Ishikawa (cell line): ENCODE measurements at regions not wholly inside any gene's neighbourhood (a gene's known extent, or its start where the extent isn't known, plus 50 kb on each side); places are given as distances from the start of the nearest gene placed in this dataset.

Experiments used
- CEBPB ChIP-seq: IDR thresholded peaks from 2 replicates; pipeline ENCODE4 v1.6.1; 2012
- TAF1 ChIP-seq: IDR thresholded peaks from 2 replicates; pipeline ENCODE4 v1.6.1; 2012; ENCODE audit warnings: low read depth, mild to moderate bottlenecking
- TEAD4 ChIP-seq: IDR thresholded peaks from 2 replicates; pipeline ENCODE4 v1.6.1; 2012
- ZBTB7A ChIP-seq: IDR thresholded peaks from 2 replicates; pipeline ENCODE4 v1.6.1; 2012; ENCODE audit warnings: low read depth

DNA sequence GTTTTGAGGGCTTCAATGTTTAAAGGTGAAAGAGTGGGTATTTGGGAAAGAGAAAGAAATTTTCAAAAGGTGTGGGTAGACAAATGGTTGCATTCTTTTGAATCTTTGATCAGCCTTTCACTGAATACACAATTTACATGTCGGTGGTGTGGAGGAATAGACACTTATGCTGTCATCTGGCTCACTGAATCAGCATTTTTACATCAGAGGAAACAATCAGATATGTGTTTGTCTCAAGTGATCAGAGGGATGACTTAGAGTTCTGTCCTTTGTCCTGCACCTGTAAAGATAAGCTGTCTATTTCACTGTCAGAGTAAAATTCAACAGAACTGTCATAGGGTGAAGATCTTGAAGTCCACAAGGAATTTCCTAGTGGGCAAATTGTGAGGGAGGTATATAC lies 170.9 kb upstream of the USP25 start:
- no peak for TF ChIP-seq TAF1
- TF ChIP-seq ZBTB7A, result no peak
- TF ChIP-seq CEBPB, result no peak
- TF ChIP-seq TEAD4, result no peak
